Esophagus squamous epithelium (tissue), 4 donors: ENCODE measurements at regions not wholly inside any gene's neighbourhood (a gene's known extent, or its start where the extent isn't known, plus 50 kb on each side); places are given as distances from the start of the nearest gene placed in this dataset.

ENCODE experiments used
- CTCF ChIP-seq, 6 experiments: fragments of 450-650 bp in 4 of 6; fragments of 200-600 bp in 2 of 6; sonication (generic) in 2 of 6; IDR thresholded peaks; one replicate each; pipeline ENCODE4 v1.5.1; 2016 to 2019; ENCODE audit warnings: antibody characterized with exemption in 6 of 6, mild to moderate bottlenecking in 4 of 6, moderate library complexity in 4 of 6
- POLR2A ChIP-seq, 4 donors: fragments of 450-650 bp; IDR thresholded peaks; one replicate each; pipeline ENCODE4 v1.6.1; 2017; ENCODE audit warnings: antibody characterized with exemption in 4 of 4, mild to moderate bottlenecking in 4 of 4, moderate library complexity in 3 of 4

- no peak for TF ChIP-seq CTCF (IDR thresholded peaks at IDR 0.05)
- no peak for TF ChIP-seq POLR2A (IDR thresholded peaks at IDR 0.05)
These were observed 161.7 kb downstream of the GLI2 start for GRCh38 chr2:120897399-120897798.
